Forelimb muscle (tissue), 1 donor: ENCODE measurements at regions not wholly inside any gene's neighbourhood (a gene's known extent, or its start where the extent isn't known, plus 50 kb on each side); places are given as distances from the start of the nearest gene placed in this dataset.
"Not testable (repeated sequence)": the region's sequence is repeated elsewhere in the genome, so short reads cannot be mapped to it uniquely, and the experiment has no call there.

Experiments used
- DNase-seq: peaks from one replicate; pipeline ENCODE4 v3.0.0-alpha.2; 2013; ENCODE audit warnings: low read depth

DNA sequence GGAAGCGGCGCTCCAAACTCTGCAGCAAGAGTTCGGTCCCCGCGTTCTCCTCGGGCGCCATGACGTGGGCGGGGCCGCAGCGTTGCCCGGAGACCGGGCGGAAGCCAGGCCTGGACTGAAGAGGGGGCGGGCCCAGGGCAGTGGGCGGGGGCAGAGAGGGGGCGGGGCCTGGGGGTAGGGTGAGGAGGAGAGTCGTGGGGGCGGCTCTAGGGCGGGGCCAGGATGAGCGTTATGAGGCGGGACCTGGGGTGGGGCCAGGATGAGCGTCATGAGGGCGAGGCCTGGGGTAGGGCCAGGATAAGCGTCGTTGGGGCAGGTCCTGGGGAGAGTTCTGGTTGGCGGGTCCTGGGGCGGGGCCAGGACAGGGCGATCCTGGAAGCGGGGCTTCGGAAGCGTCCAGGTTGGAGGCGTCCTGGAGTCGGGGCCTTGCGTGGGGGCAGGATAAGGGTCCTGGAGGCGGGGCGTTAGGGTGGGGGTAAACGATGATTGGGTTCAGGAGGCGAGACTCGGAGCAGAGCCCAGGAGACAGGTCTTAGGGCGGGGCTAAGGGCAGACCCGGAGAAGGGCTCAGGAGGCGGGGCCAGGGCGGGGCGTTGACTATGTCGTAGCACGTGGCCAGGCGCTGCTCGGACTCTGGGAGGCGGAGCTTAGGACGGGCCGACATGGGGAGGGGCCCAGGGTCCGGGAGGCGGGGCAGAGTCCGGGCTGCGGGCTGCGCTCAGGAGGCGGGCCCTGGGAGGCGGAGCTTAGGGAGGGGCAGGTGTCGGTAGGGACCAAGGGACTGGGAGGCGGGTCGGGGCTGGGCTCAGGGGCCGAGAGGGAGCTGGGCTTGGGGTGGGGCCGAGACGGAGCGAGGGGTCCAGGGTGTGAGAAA, 131.1 kb upstream of the ALDH3B2 start:
- peak; percentile 67 for DNase-seq

DNA sequence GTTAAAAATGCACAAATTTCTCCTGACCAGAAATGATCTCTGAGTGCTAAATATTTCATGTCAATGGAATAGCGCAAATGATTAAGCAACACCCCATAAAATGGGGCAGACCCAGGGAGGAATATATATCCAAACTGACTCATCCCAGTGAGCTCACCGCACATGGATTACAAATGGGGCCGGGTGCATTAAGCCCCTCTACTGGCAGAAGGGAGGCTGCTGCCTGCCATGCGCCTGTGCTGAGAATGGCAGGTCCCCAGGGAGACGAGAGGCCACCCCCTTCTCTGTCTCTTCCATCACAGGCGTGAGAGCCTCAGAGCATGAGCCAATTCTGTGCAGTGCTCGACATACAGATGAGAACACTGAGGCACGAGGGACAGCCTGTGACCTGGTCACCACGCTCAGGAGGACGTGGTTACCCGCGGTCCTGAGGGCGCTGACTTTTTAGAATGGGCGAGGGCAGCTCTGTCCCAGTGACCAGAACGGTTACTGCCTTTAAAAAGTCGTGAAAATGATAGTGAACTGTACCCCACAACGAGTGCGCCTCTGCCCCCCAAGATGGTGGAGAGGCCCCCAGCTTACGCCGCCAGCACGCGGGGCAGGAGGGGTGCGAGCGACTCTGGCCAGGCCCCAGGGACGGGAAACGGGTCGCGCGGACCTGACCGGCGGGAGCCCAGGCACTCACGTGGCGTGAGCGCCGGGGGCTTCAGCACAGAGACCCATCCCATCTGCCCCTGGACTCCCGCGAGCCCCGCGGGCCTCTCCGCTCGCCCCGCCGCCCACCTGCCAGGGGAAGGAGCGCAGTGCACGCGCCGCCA, 130.2 kb upstream of the ALDH3B2 start:
- DNase-seq = not testable (repeated sequence)

DNA sequence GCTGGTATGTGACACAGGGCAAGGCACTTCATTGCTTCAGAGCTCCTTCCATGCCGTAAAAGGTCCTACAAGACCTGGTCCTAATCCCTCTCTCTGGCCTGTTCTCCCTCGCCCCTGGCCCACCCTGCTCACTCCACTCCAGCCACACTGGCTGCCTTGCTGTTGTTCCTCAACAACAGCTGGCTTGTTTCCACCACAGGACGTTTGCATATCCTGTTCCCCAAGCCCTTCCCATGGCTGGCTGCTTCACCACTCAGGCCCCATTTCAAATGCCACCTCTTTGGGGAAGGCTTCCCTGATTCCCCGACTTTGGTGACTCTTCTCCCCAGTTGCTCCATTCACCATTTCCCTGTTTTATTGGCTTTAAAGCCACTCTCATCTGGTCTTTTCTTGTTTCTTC, 129.1 kb upstream of the ALDH3B2 start:
- not testable (repeated sequence) for DNase-seq

DNA sequence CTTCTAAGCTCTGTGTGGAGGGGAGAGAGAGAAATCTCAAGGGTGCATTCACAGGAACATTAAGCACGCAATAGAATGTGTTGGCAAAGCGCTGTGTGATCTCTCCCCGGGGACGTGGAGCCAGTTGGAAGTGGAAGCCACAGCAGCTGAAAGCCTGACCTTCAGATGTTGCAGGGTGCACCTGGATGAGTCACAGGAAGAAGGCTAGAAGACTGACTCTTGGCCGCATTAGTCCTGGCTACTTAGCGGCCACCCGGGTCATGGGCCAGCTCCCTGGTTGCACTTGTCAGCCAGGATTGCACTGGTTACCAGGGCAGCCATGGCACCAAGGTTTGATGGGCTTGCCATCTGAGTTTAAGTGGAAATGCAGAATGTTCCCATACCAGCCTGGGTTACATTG, 128.6 kb upstream of the ALDH3B2 start:
- not testable (repeated sequence) for DNase-seq

DNA sequence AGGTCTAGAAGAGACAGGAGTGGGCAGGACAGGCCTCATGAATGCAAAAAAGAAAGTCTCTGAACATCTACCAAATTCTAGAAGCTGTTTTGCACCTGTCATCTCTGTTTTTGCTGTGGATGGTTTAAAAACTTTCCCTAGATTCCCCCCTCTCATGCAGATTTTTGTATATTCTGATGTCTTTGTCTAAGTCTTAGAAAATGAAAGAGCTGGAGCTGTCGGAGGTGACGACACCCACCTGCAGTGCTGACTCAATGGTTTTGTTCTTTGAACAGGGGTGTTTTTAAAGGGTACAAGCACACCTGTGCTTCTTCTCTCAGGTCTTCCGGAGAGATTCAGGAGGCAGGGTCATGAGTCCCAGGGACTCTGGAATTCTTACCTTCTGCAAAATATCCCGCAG, 128.2 kb upstream of the ALDH3B2 start:
- not testable (repeated sequence) for DNase-seq

DNA sequence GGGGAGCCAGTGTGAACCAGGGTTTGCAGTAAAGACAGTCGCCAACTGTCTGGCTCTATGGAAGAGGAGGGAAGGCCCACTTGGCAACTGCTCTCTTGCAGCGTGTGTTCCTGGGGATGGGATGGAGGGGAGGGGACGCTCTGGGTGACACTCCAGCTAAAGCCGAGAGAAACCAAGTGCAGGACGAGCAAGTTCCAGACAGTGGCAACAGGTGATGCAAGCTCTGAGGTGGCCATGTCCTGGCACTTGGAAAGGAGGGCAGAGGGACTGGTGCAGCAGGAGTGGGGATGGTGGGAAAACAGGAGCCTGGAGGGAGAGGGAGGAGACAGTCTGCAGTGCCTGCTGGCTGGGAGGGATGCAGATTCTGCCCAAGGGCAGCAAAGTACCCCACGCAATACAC, 127.0 kb upstream of the ALDH3B2 start:
- DNase-seq = not testable (repeated sequence)

DNA sequence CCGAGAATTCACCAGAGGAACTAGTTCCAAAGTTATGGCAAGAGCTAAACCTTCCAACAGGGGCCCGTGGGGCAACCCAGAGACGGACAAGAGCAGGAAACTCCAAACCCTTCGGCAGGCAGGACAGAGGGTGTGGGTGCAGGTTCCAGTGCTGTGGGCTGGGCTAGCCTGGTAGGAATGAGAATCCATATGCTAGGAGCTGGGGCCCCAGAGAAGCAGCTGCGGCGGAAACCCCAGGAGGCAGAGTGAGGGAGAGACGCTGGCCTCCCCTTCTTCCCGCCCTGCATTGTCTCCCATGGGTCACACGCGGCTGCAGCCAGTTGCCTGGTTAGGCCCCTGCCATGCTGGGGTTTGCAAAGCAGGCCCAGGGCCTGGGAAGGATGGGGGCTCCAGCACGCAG, 126.2 kb upstream of the ALDH3B2 start:
- not testable (repeated sequence) for DNase-seq

DNA sequence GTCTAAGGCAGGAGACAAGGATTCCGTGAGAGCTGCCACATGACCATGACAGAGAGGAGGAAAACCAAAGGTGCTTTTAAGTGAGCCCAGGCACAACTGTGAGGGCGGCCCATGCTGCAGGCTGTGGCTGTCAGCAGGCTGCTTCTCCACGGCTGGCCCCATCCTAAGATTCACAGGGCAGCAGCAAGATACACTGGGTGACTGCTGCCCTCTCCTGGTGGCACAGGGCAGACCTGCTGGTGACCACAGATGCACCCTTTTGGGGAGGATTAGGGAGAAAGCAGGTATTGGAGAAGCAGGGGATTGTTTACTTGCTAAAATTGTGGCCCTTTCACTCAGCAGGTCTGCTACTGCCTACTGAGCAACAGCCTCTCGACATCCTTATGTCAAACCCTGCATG, 125.4 kb upstream of the ALDH3B2 start:
- DNase-seq = not testable (repeated sequence)

DNA sequence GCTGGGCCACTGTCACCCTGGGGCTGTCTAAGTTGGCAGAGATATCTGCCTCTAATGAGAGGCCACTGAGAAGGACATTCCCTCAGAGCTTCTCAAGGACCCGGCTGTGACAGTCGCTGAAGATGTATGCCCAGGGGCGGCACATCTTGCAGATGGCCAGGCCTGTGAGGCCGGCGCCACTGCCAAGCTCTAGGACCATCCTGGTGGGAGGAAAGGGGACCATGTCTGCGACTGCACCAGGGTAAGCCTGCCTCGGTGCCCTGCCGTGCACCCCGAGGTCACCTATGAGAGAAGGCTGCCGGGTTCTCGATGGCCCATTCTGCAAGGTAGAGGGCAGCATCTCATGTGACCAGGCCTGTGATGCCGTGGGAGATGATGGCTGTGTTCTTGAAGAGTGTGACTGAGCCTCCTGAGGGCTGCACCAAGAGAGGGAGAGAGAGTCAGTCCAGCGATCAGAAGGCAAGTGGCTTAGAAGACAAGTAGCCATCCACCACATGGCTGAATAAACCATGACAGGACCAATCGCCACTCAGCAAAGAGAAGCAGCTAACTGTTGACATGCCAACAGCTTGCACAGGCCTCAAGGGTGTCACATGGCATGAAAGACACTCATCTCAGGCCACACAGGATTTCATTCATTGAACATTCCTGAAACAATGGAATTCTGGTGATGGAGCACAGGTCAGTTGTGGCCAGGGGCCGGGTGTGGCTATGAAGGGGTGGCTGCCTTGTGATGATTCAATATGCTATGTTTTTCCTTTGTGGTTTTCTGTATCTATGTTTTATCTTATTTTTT, 123.5 kb upstream of the ALDH3B2 start:
- not testable (repeated sequence) for DNase-seq

DNA sequence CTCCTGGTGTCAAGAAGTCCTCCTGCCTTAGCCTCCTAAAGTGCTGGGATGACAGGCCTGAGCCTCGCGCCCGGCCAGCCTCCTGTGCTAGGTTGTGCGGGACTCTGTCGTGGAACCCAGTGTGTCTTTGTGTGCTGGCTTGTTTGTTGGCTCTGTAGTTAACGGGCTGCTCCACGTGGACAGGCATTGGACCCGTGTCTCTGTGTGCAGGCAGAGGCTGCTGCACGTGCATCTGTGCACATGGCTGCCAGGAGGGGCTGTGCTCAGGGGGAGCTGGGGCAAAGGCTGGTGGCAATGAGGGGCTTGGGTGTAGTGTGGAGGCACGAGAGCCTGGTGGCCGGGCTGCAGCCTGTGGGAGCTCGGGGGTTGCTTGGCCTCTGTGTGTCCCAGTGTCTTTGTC, 121.3 kb upstream of the ALDH3B2 start:
- no peak for DNase-seq

DNA sequence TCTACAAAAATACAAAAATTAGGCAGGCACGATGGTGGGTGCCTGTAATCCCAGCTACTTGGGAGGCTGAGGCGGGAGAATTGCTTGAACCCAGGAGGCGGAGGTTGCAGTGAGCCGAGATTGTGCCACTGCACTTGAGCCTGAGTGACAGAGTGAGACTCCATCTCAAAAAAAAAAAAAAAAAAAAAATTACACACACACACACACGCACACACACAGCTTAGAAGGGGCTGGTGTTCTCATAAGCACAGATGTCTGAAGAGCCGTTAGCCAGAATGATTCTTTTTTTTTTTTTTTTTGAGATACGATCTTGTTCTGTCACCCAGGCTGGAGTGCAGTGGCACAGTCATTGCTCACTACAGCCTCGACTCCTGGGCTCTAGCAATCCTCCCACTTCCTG, 119.3 kb upstream of the ALDH3B2 start:
- not testable (repeated sequence) for DNase-seq

DNA sequence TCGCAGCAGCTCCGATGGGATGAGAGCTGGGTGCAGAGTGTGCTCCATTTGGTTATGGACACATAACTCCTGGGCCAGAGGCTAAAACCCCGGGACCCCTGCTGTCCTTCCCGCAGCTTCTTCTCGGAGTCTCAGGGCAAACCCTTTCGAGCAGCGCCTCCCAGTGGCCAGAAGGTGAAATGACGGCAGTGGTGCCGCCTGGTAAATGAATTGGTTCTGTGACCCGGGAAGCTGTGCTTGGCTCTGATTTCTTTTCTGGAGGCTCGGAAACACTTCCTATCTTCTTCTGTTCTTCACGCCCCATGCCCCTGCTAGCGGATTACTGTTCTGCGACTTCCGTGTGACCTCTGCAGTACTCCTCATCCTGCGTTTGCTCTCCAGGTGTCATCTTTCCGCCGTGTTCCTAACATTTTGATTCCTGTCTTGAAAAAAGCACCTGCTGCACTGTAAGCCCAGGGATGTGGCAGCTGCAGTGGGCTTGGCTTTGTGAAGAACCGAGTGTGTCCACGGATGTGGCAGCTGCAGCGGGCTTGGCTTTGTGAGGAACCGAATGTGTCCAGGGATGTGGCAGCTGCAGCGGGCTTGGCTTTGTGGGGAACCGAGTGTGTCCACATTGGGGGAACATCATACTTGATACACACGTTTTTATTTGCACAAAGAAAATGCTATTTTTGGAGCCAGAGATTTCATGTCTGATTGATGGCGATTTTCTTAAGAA, 118.0 kb upstream of the ALDH3B2 start:
- DNase-seq = not testable (repeated sequence)

DNA sequence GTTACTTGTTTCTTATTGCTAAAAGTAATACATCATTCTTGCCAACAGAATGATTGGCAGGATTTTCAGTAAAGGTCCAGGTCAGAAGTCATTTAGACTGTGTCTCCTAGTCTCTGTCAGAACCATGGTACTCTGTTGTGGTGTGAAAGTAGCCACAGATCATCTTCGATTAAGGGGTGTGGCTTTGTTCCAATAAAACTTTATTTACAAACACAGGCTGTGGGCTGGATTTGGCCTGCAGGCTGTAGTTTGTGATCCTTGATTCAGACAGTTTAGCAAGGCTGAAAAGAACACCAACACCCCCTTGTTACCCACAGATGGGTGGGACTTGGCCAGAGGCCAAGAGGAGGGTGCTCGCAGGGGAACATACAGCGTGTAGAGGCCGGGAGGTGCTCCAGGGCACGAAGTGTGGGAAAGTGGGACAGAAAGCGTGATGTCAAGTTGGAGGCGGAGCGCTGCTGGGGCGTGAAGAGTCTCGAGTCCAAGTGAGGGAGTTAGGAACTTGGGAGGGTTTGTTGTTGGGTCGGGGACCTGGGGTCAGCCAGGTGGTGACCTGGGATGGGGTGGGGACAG, 117.3 kb upstream of the ALDH3B2 start:
- not testable (repeated sequence) for DNase-seq

DNA sequence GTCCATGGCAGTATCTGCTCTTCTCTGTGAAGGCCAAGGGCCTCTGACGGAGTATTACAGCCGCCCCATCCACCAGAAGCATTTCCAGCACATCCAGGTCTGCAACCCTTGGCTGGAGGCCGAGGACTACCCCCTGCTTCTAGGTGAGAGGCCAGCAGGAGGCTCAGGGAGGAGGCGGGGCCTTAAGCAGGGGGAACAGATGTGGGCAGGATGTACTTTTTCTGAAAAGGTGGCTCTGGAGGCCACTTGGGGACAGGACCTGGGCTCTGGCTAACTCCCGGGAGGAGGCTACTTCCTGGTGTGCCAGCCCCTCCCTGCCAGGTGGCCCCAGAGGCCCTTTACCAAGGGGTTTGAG, 113.9 kb upstream of the ALDH3B2 start:
- not testable (repeated sequence) for DNase-seq

DNA sequence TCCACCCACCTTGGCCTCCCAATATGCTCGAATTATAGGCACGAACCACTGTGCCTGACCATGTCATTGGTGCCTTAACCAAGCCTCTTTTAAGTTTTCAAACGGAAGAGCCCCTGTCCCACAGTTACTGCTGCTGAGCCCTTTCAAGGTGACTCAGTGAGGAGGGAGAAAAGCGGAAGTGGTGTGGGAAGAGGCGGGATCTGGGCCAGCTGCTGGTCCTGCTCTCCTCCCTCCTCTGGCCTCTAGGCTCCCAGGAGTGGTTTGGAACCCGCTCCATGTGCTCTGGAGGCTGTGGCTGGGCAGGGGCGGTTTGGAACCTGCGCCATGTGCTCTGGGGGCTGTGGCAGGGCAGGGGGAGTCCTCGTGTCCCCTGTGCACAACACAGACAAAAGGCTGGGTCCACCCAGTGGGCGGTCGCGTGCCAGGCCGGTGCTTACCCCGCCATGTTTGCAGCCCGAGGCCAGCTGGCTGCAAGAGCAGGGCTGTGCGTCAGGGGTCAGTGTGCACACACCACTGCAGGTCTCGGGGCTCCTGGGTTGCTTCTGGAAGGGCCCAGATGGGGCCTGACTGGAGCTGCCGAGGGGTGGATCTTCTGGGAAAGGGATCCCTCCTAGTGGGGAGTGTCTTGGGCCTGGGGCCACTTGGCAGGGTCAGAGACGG, 113.4 kb upstream of the ALDH3B2 start:
- not testable (repeated sequence) for DNase-seq

DNA sequence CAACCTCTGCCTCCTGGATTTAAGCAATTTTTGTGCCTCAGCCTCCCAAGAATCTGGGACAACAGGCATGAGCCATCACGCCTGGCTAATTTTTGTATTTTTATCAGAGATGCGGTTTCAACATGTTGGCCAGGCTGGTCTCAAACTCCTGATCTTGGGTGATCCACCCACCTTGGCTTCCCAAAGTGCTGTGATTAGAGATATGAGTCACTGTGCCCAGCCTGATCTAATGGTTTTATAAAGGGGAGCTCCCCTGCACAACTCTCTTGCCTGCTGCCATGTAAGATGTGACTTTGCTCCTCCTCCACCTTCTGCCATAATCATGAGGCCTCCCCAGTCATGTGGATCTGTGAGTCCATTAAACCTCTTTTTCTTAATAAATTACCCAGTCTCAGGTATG, 107.5 kb upstream of the ALDH3B2 start:
- DNase-seq = not testable (repeated sequence)

DNA sequence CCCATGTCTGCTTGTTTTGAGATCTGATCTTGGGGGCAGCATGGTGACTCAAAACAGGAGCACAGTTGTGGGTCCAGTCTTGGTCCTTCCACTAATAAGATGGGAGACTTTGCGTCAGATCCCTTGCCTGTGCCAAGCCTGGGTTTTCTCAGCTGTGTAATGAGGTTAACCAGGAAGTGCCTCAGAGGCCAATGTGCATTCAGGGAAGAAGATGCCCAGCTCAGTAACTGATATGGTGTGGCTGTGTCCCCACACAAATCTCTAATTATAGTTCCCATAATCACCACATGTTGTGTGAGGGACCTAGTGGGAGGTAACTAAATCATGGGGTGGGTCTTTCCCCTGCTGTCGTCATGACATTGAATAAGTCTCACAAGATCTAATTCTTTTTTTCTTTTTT, 107.1 kb upstream of the ALDH3B2 start:
- not testable (repeated sequence) for DNase-seq

DNA sequence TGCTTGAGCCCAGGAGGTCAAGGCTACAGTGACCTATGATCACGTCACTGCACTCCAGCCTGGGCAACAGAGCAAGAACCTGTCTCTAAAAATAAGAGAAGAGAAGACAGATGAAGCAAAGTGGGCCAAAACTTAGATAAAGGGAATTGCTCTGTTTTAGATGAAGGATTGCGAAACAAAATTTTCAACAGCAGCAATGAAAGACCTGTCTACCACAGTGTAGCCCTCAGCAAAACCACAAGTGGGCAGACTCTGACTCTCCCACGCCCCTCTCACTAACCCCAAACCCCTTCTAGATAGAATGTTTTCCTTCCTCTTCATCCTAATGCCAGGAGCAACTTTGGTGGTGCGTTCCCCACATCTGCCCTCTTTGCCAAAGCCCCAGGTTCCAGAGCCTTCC, 105.6 kb upstream of the ALDH3B2 start:
- no peak for DNase-seq

DNA sequence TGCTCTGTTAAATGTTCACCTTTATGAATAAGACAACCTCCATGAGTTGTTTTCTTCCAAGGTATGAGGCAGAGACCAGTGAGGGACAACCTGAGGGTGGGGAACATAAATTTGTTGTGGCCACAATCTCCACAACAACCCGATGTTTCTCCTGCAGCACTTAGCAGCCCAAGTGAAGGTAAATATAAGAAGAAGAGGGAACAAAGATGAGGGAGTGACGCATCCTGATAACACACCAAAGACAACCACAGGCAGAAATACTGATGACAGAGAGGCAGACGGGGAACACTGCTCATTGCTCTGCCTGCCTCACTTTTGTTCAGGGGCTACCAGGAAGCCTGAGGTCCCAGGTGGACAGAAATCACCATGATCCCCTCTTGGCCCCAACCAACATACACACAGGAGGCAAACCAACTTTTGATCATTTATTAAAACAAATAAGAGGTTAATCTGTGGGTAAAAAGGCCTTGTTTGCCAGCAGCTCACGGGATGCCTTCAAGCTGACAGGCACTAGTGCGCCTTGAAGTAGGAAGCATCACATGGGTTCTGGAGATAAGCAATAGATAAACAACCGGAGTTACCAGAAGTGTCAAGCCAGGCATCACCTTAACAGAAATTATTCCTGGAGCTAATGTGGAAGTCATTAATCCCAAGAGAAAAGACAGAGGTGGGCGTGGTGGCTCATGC, 104.9 kb upstream of the ALDH3B2 start:
- not testable (repeated sequence) for DNase-seq
